Neural cell (in vitro differentiated cells): ENCODE measurements at regions not wholly inside any gene's neighbourhood (a gene's known extent, or its start where the extent isn't known, plus 50 kb on each side); places are given as distances from the start of the nearest gene placed in this dataset.

Experiments used
- H2AFZ ChIP-seq: fragments of 200-600, 300-800 bp; sonication (generic), shearing (Covaris generic); 2 replicates; pipeline ENCODE4 v1.6.0; 2014; ENCODE audit warnings: low read depth, mild to moderate bottlenecking, antibody characterized with exemption, low read length, moderate library complexity
- H3F3A ChIP-seq: fragments of 200-600 bp; shearing (Covaris generic); 2 replicates; pipeline ENCODE4 v1.6.1; 2016; ENCODE audit warnings: mild to moderate bottlenecking, moderate library complexity, mixed read lengths, antibody characterized with exemption, low read length; ENCODE audit not compliant: insufficient read depth, poor library complexity, severe bottlenecking
- H3K27ac ChIP-seq: fragments of 200-600, 300-800 bp; sonication (generic), shearing (Covaris generic); 2 replicates; pipeline ENCODE4 v1.5.1; 2014; ENCODE audit warnings: mild to moderate bottlenecking, low read length, moderate library complexity
- H3K27me3 ChIP-seq: fragments of 300-800, 200-600 bp; sonication (generic), shearing (Covaris generic); 2 replicates; pipeline ENCODE4 v1.6.0; 2014; ENCODE audit warnings: mild to moderate bottlenecking, low read depth, low read length, moderate library complexity; ENCODE audit not compliant: insufficient read depth
- H3K36me3 ChIP-seq: fragments of 300-800, 200-600 bp; sonication (generic), shearing (Covaris generic); 2 replicates; pipeline ENCODE4 v1.5.1; 2014; ENCODE audit warnings: mild to moderate bottlenecking, antibody characterized with exemption, low read length, moderate library complexity; ENCODE audit not compliant: insufficient read depth
- H3K4me2 ChIP-seq: fragments of 300-800, 200-600 bp; sonication (generic), shearing (Covaris generic); 2 replicates; pipeline ENCODE4 v1.6.0; 2014; ENCODE audit warnings: mild to moderate bottlenecking, low read length
- H3K4me3 ChIP-seq: fragments of 300-800, 200-600 bp; sonication (generic), shearing (Covaris generic); 2 replicates; pipeline ENCODE4 v1.5.1; 2014; ENCODE audit warnings: mild to moderate bottlenecking, low read length, moderate library complexity
- H3K79me2 ChIP-seq: fragments of 200-600 bp; shearing (Covaris generic); replicated peaks from 2 replicates; pipeline ENCODE4 v1.6.0; 2014; ENCODE audit warnings: mild to moderate bottlenecking, low read length, moderate library complexity; ENCODE audit not compliant: insufficient read depth
- H3K9ac ChIP-seq: fragments of 300-800, 200-600 bp; sonication (generic), shearing (Covaris generic); 2 replicates; pipeline ENCODE4 v1.6.1; 2016; ENCODE audit warnings: mild to moderate bottlenecking, low read length, mixed read lengths
- H3K9me2 ChIP-seq: fragments of 200-600 bp; shearing (Covaris generic); 2 replicates; pipeline ENCODE4 v1.6.1; 2016; ENCODE audit warnings: mild to moderate bottlenecking, low read length, mixed read lengths; ENCODE audit not compliant: insufficient read depth
- H3K9me3 ChIP-seq: fragments of 200-600, 300-800 bp; sonication (generic), shearing (Covaris generic); 2 replicates; pipeline ENCODE4 v1.6.1; 2016; ENCODE audit warnings: mild to moderate bottlenecking, mixed run types, low read length, moderate library complexity, mixed read lengths
- H4K20me1 ChIP-seq: fragments of 200-600 bp; shearing (Covaris generic); 2 replicates; pipeline ENCODE4 v1.6.1; 2016; ENCODE audit warnings: mild to moderate bottlenecking, mixed run types; ENCODE audit not compliant: insufficient read depth
- CTCF ChIP-seq: fragments of 450-650 bp; IDR thresholded peaks from 2 replicates; pipeline ENCODE4 v1.5.1; 2014; ENCODE audit warnings: antibody characterized with exemption, mild to moderate bottlenecking, moderate library complexity; ENCODE audit not compliant: poor library complexity, severe bottlenecking
- EP300 ChIP-seq: fragments of 450-650 bp; conservative IDR thresholded peaks from 2 replicates; pipeline ENCODE4 v1.6.1; 2014; ENCODE audit warnings: antibody characterized with exemption, mild to moderate bottlenecking, moderate library complexity; ENCODE audit not compliant: poor library complexity, severe bottlenecking
- EZH2 ChIP-seq: fragments of 200-600, 300-800 bp; shearing (Covaris generic), sonication (generic); IDR thresholded peaks from 2 replicates; pipeline ENCODE4 v1.6.1; 2014; ENCODE audit warnings: antibody characterized with exemption, low read length, borderline replicate concordance, mild to moderate bottlenecking; ENCODE audit not compliant: insufficient read depth, poor library complexity, severe bottlenecking
- MXI1 ChIP-seq: fragments of 450-650 bp; conservative IDR thresholded peaks from 2 replicates; pipeline ENCODE4 v1.6.1; 2014; ENCODE audit warnings: antibody characterized with exemption, mild to moderate bottlenecking; ENCODE audit not compliant: poor library complexity, severe bottlenecking
- POLR2AphosphoS5 ChIP-seq: IDR thresholded peaks from 2 replicates; pipeline ENCODE4 v1.6.1; 2012
- RAD21 ChIP-seq: fragments of 450-650 bp; conservative IDR thresholded peaks from 2 replicates; pipeline ENCODE4 v1.6.1; 2014; ENCODE audit warnings: antibody characterized with exemption, mild to moderate bottlenecking, moderate library complexity
- REST ChIP-seq: IDR thresholded peaks from 2 replicates; pipeline ENCODE4 v1.6.1; 2012; ENCODE audit warnings: borderline replicate concordance
- SMC3 ChIP-seq: fragments of 450-650 bp; conservative IDR thresholded peaks from 2 replicates; pipeline ENCODE4 v1.6.1; 2014; ENCODE audit warnings: antibody characterized with exemption, mild to moderate bottlenecking, moderate library complexity; ENCODE audit not compliant: poor library complexity
- TAF1 ChIP-seq: IDR thresholded peaks from 2 replicates; pipeline ENCODE4 v1.6.1; 2012; ENCODE audit warnings: low read depth

DNA sequence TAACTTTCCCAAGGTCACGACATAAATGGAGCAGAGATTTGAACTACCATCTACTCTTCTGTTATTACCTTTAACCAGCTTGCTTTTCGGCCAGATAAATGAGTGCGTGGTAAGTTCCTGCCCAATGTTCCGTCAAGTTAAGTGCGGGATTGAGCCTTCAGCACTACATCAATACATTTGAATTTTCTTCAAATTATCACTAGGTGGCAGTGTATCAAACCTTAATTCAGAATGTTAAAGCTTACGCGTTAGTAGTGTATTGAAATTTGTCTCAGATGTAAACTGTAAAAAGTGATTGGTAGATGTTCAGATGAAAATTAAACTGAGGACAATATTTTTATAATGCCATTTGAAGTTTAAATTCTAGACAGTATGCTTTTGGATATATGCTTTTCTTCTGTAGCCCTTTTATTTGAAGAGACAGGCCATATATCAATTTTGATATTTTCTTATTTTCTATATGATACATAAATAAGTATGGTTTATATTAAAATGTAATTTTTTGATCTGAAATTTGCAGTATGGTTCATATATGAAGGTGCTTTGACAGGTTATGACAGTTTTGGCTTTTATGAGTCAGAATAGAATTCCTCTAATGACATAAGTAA lies 681.3 kb downstream of the ADCYAP1 start:
- Histone ChIP-seq H3K9me3 (no peaks in the 10 kb centered on the region), H4K20me1 (no peaks in the 10 kb centered on the region), H3K9me2 (no peaks in the 10 kb centered on the region), H3K9ac (no peak overlapping the region), H3K4me2 (no peak overlapping the region), H3K36me3 (no peaks in the 10 kb centered on the region), H3K27ac (no peak overlapping the region), H3K27me3 (no peaks in the 10 kb centered on the region), H3K4me3 (no peak overlapping the region), H3K79me2 (no peaks in the 10 kb centered on the region), H2AFZ (no peak overlapping the region), H3F3A (no peaks in the 10 kb centered on the region)
- TF ChIP-seq SMC3 (peak; percentile 84), EZH2 (no peak), CTCF (peak; percentile 79), RAD21 (peak; percentile 80), REST (no peak), TAF1 (no peak)

DNA sequence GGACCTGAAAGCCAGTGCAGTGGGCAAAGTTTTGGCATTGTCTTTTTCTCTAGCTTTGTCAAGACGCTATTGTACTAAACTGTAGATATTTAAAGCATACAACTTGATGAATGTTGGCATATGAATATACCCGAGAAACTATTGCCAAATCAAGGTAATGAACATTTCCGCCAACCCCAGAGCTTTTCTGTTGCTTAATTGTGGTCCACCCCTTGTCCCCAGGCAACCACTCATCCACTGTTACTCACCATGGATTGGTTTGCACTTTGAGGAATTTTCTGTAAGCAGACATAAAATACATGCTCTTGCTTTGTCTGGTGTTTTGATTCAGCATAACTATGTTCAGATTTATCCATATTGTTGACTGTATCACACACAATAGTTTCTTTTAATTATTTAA lies 688.4 kb downstream of the ADCYAP1 start:
- Histone ChIP-seq H3K36me3 (no peaks in the 10 kb centered on the region), H2AFZ (no peak overlapping the region), H4K20me1 (no peaks in the 10 kb centered on the region), H3K4me2 (no peak overlapping the region), H3K9me2 (no peaks in the 10 kb centered on the region), H3K79me2 (no peaks in the 10 kb centered on the region), H3K27me3 (no peaks in the 10 kb centered on the region), H3K9me3 (no peaks in the 10 kb centered on the region), H3K9ac (no peak overlapping the region), H3K27ac (no peak overlapping the region), H3K4me3 (no peak overlapping the region), H3F3A (no peaks in the 10 kb centered on the region)
- TF ChIP-seq TAF1 (no peak), CTCF (no peak), POLR2AphosphoS5 (no peak), EP300 (no peak), REST (no peak), SMC3 (no peak), MXI1 (no peak), EZH2 (no peak), RAD21 (no peak)
